Stimulated activated CD8-positive, alpha-beta memory T cell treated with anti-CD3 and anti-CD28 coated beads, Interleukin-12 subunit alpha, Interleukin-12 subunit beta, amount 100 ng/mL, for 24 hours (primary cell): ENCODE measurements at regions not wholly inside any gene's neighbourhood (a gene's known extent, or its start where the extent isn't known, plus 50 kb on each side); places are given as distances from the start of the nearest gene placed in this dataset.
"Not testable (repeated sequence)": the region's sequence is repeated elsewhere in the genome, so short reads cannot be mapped to it uniquely, and the experiment has no call there.

ENCODE experiments used
- DNase-seq: peaks from one replicate; pipeline ENCODE4 v3.0.0-alpha.2; 2020; ENCODE audit errors: extremely low read depth

DNA sequence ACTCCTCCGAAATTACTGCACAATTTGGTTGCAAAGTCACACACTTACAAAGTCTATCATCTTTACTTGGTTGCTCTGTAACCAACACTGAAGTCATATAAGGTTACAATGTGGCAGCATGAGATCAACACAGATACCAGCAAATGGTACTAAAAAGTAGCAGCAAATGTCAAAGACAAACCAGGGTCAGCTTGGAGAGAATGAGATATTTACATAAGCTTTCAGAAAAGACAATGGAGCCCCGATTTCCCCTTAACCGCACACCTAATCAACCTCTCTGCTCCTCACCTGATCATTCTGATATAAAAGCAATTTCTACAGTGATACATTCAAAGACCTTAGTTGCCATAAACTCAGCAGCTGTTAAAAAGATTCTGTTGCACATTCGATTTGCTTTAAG, 76.4 kb upstream of the FOXN3 start:
- DNase-seq, result no peak

- DNase-seq, result no peak
Observed at GRCh38 chr14:89491711-89492381, 74.8 kb upstream of the FOXN3 start.

- no peak for DNase-seq
Observed at GRCh38 chr14:89490466-89490865, 73.4 kb upstream of the FOXN3 start.

- no peak for DNase-seq
Observed at GRCh38 chr14:89489761-89490437, 72.9 kb upstream of the FOXN3 start.

DNA sequence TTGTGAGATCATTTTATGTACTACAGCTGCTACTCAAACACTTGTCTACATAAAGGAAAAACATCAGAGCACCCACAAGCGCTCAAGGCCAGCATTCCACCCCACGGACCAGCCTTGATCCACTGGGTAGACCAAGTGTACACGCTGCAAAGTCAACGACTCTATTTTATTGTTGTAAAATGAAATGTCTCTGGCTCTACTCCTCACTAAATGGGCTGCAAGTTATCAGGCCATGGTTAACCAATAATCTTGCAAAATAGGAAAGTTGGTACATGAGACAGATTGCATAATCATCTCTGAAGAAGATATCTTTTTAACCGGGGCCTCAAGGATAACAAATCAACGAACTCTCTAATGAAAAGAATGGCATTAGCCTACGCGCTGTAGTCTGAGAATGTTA, 69.9 kb upstream of the FOXN3 start:
- DNase-seq, result no peak

GRCh38 chr14:89486505-89486904, 69.5 kb upstream of the FOXN3 start:
- DNase-seq, result no peak

GRCh38 chr14:89485264-89485663, 68.2 kb upstream of the FOXN3 start:
- no peak for DNase-seq

DNA sequence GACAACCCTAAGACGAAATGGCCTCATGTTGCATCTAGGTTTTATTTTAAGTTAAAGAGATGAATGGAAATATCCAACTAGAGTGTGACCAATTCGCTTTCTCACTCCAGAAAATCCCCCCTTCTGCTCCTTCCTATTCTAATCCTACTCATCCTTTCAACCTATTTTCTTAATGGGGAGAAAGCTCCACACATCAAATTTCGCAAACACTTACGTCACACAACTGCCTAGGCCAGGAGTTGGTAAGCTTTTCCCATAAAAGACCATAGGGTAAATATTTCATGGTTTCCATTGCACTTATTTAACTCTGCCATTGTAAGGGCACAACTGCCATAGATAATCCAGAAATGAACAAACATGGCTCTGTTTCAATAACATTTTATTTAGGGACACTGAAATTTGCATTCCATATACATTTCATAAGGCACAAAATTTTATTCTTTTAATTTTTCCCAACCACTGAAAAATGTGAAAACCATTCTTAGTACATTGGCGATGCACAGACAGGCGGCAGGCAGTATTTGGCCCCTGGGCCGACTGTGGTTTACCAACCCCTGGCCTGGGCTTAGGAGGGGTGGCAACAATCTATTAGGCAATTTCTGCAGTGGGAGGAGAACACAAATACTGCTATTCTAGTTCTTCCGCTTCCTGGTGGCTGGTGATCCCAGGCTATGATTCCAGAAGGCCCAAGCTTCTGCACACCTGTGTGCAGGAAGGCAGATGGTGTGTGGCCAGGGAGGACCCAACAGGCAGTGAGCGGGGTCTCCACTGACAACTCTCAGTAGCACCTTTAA, 67.2 kb upstream of the FOXN3 start:
- no peak for DNase-seq

DNA sequence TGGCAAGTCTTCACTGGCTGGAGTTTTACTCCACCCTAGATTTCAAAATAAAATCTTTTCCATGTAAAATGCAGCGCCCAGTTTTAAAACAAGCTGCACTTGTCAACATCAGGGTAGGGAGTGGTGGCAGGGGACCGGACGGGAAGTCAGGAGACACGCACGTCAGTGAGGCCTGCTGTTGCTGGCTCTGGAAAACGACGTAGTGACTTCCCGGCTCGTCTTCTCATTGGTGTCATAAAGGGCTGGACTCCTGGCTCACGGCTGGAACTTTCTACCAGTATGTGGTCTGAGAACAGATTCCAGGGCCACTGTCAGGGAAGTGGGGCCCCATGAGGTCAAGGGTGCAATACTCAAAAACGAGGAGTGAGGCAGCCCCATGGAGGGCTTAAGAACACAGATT, 64.2 kb upstream of the FOXN3 start:
- DNase-seq, result no peak

DNA sequence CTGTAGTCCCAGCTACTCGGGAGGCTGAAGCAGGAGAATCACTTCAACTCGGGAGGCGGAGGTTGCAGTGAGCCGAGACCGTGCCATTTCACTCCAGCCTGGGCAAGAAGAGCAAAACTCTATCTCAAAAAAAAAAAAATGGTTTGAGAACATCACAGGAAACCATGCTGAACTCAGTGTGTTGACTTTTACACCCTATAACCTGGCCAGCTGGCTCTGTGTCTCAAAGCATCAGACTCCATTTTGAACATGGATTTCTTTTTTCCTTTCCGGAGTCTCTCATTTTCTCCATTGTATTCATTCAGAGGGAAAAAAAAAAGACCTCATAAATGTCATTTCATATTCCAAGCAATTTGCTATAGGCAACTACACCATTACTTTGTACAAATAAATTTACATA, 63.2 kb upstream of the FOXN3 start:
- no peak for DNase-seq

GRCh38 chr14:89479802-89480201, 62.8 kb upstream of the FOXN3 start:
- no peak for DNase-seq

GRCh38 chr14:89477391-89477790, 60.4 kb upstream of the FOXN3 start:
- no peak for DNase-seq

- DNase-seq, result no peak
Observed at GRCh38 chr14:89476354-89476896, 59.4 kb upstream of the FOXN3 start.

- DNase-seq, result no peak
Observed at GRCh38 chr14:89474464-89474863, 57.4 kb upstream of the FOXN3 start.

DNA sequence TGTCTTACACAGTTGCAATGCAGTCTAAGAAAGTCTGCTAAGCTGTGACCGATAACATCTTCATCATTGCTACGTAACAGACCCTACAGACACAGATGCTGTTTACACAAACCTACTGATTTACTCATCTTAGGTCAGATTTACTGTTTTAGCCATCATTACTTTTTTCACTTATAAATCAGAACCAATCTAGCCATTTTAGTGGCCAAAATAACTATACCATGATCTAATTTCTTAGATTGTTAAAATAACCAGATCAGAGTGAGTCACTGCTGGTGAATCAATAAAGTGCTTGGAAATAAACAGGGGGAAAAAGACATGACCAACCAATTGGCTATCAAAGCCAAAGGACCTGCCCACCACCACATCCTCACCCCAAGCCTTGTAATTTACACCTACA, 57.0 kb upstream of the FOXN3 start:
- DNase-seq, result no peak

GRCh38 chr14:89473569-89473968, 56.5 kb upstream of the FOXN3 start:
- DNase-seq, result no peak

- DNase-seq, result no peak
Observed at GRCh38 chr14:89470401-89470800, 53.4 kb upstream of the FOXN3 start.

DNA sequence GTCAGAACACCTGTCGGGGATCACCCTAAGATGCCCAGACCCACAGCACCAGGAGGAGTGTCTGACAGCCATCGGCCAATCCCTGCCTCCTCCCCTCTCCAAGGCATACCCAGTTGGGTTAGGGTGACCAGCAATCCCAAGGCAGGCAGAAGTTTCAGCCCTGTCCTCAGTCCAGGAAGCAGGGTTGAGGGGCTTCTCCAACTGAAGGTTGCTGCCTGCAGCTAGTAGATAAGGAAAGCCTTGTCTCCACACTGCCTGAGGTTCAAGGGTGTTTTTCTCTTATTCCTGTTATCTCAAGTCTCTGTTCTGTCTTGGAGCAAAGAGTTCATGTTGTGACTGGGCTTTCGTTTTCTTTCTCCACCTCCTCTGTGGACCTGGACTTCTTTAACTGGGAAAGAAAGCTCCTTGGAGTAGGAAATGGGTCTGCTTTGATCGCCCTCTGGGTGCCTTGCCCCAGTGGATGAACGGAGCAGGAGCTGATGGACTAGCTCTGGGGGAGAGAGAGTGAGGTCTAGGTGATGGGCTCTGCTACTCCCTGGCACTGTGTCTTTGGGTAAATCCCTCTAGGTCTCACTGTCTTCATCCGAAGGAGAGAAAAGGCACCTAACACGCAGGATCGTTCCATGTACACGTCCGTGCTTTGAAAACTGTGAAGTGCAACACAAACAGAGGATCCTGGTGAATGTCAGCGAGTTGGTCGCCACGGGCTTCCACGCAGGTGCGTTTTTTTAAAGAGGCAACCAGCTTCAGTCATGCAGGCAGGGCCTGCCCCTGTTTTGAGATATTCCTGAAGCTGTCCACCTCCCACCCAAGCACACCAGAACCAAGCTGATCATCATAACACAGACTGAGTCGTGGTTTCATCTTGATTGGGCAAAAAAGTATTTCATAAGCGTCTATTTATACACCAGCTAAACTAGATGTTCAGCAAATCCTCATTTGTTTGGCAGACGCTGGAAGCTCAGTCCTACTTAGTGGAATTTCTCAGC, 52.5 kb upstream of the FOXN3 start:
- DNase-seq, result no peak

- DNase-seq, result no peak
Observed at GRCh38 chr14:89468566-89468965, 51.5 kb upstream of the FOXN3 start.

- not testable (repeated sequence) for DNase-seq
Observed at GRCh38 chr14:89468030-89468429, 51.0 kb upstream of the FOXN3 start.

- DNase-seq, result no peak
Observed at GRCh38 chr14:89466944-89467343, 49.9 kb upstream of the FOXN3 start.
